Activated effector memory CD4-positive, alpha-beta T cell treated with Interleukin-2 at 50 U/mL for 16 hours (primary cell): ENCODE measurements at regions not wholly inside any gene's neighbourhood (a gene's known extent, or its start where the extent isn't known, plus 50 kb on each side); places are given as distances from the start of the nearest gene placed in this dataset.

ENCODE experiments used
- DNase-seq: peaks from one replicate; pipeline ENCODE4 v3.0.0-alpha.2; 2020

DNA sequence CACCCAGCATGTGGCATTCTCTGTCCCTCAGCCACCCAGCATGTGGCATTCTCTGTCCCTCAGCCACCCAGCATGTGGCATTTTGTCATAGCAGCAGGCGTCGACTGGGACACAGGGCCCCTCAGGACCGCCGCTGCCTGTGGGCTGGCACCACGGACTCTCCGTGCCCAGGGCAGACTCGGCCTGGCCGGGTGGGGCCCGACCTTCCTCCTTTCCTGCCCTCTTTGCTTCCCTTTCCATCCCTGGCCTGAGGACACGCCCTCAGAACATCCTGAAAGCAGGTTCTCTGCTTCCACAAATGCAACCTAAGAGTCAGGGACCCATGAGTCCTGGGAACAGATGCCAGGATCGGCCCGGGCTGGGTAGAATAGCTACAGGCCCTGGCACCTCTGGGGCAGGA is 291.4 kb upstream of the SALL3 start:
- DNase-seq: no peak

GRCh38 chr18:78688916-78689315 is 290.7 kb upstream of the SALL3 start:
- DNase-seq: no peak

GRCh38 chr18:78689606-78690005 is 290.0 kb upstream of the SALL3 start:
- DNase-seq: no peak

DNA sequence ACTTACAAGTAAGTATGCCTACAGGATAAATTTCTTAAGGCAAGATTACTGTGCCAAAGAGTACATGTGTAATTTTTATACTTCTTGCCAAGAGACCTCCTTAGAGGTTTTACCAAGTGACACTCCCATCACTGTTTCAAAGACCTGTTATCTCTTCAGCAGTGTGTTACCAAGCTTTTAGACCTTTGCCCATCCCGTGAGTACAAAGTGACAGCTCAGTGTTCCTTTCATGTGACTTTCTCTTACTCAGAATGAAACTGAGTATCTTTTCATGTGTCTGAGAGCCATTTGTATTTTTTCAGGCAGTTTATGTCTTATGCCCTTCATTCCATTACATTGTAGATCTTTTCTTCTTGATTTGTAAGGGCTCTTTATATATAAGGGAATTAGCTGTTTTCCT is 287.5 kb upstream of the SALL3 start:
- no peak for DNase-seq

DNA sequence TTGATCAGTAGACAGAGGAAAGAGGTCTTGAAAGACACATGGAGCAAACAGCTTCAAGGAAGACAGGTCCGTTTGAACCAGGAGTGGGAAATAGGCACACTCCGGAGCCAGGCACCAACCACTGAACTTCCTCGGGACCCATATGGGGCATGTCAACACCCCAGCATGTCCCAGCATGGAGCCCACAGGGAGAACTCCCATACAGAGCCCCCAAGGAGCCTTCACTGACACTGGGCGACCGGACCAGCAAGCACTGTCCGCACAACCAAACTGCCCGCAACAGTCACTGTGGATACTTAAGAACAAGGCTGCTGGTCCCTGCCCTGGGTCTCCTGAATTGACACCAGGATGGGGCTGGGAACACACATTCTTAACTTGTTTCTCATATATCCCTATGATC is 286.2 kb upstream of the SALL3 start:
- no peak for DNase-seq

- no peak for DNase-seq
Measured at GRCh38 chr18:78696698-78697435, 282.8 kb upstream of the SALL3 start.

GRCh38 chr18:78697446-78697845 is 282.2 kb upstream of the SALL3 start:
- no peak for DNase-seq

DNA sequence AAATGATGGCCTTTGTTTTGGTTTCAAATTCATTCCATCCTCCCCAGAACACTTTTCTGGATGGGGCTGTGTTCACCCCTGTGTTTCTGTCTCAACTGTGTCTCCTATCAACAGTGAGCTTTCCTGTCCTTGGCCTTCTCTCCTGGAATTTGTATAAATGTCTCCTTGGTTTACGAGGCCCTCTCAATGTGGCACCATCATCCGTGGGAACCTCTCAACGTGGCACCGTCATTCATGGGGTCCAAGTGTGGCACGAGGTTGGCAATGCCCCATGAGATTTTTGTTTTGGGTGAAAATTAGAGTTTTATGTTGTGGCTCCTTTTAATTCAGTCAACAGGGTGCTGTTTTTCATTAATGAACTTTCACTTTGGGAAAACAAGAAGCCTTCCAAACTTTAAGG is 280.7 kb upstream of the SALL3 start:
- DNase-seq: no peak

DNA sequence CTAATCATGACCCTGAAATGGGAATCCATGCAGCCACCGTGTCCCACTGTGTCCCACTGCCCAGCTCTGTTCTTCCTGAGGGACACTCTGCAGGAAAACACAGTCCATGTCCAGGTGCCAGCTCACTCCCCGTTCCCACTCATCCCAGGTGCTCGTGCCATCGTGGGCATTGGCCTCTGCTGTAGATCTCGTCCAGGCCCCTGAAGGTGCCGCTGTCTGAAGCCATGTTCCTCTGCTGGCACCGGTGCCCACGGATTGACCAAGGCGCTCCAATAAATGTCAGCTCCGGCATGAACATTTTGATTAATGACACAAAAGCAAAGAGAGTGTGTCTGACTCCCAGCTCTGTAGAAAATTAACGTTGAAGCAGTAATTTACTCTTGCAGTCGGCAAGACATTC is 280.1 kb upstream of the SALL3 start:
- DNase-seq: no peak

DNA sequence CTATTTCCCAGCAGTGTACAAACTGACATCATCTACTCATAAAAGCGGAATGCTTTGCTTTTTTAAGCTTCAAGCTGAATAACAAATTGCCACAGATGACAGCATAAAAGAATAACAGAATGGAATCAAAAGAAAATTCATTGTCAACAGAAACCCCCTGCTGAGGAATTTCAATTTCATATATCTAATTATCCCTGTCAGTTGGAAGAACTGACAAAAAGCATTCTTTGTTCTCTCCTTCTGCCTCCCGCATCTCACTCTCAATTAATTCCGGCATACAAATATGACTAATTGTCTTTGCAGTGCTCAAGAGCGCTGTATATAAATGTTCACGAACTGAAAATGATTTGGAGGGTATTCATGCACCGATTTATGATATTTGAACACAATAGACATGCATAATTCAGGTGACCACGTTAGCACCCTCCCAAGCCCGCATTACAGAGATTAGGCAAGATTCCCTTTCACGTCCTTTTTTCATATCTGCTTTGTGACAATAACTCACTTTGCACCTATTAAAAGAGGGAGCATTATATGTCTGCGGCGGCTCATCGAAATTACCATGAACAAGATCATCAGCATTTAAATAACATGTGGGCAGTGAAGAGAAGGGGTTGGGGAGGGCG is 277.7 kb upstream of the SALL3 start:
- DNase-seq: no peak

DNA sequence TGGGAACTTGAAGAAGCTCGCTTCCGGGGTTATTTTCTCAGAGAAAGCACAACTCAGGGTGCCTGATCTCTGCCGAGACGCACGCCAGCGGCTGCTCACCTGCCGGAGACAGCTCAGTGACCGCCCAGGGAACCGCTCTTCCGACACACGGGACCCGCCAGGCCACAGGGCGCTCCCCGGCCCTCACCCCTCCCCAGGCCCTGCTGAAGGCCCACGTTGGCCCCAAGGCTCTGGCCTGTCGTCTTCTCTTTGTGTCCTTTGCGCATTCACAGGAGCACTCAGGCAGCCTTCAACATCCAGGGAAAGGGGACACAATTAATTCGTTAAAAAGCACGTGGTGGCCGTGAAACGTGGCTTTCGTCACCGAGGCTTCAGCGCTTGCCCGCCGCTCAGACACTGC is 276.3 kb upstream of the SALL3 start:
- DNase-seq: no peak

DNA sequence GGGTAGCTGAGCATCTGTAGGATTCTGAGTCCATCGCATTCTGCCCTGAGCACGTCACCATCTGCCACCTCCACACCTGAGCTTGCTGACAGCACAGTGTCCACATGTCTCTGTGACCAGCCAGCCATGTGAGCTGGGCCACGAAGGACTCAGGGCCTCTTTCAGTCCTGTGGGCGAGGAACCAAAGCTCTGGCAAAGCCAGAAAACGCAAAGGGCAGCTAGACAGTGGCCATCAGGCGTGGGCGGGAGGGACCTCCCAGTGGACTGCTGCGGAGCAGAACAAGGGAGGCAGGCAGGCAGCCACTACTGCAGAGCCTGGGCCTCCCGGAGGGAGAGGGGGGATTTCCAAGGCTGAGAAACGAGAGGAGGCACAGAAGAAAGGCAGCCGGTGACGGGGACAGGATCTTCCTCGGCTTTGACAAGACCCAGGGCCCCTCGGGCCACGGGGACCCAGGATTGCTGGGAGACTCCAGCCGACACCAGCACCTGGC is 274.6 kb upstream of the SALL3 start:
- DNase-seq: no peak

DNA sequence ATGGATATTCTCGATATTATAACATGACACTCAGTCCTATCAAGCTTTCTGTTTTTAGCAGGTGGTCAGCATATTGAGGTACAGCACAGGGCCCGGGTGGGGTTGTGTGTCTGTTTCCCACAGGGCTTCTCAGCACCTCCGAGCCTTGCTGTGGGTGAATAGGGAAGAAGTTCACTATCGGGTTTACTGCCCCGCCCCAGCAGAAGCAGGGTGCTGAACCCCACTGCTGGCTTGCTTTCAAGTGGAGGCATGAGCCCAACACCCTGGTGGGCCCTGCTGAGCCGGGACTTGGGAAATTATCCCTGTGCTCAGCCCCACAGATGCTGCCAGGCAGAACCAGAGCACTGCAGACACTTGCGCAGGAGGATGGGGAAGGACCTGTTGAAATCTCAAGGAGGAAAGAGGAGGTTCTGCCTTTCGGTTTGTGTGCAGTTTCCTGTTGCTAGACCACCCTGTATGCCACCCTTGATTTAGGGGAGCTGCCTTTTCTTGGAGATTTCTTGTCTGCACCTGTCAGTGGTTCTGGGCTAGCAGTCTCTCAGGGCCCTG is 270.3 kb upstream of the SALL3 start:
- no peak for DNase-seq

GRCh38 chr18:78711316-78711715 is 268.3 kb upstream of the SALL3 start:
- no peak for DNase-seq

- DNase-seq: no peak
Measured at GRCh38 chr18:78711971-78712370, 267.6 kb upstream of the SALL3 start.

DNA sequence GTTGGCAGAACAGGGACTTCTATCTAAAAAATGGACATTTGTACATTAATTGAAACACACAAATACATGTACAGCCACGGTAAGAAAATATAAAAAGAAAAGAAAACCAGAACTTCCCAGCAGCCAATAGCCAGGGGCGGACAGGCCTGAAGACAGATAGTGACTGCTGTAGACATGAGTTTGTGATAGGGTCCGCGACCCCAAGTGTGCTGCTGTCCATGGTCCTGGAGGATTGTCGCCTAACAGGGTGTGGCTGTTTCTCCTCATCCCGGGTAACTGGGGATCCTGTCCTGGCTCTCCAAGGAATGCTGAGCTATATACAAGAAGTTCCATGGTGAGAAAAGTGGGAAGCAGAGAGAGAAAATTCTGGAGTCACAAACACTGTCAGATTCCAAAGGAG is 266.5 kb upstream of the SALL3 start:
- no peak for DNase-seq

- no peak for DNase-seq
Measured at GRCh38 chr18:78713726-78714125, 265.9 kb upstream of the SALL3 start.

- no peak for DNase-seq
Measured at GRCh38 chr18:78716022-78716421, 263.6 kb upstream of the SALL3 start.

GRCh38 chr18:78716581-78716980 is 263.0 kb upstream of the SALL3 start:
- DNase-seq: no peak

GRCh38 chr18:78717051-78717765 is 262.4 kb upstream of the SALL3 start:
- DNase-seq: no peak

GRCh38 chr18:78717766-78718150 is 261.9 kb upstream of the SALL3 start:
- no peak for DNase-seq

DNA sequence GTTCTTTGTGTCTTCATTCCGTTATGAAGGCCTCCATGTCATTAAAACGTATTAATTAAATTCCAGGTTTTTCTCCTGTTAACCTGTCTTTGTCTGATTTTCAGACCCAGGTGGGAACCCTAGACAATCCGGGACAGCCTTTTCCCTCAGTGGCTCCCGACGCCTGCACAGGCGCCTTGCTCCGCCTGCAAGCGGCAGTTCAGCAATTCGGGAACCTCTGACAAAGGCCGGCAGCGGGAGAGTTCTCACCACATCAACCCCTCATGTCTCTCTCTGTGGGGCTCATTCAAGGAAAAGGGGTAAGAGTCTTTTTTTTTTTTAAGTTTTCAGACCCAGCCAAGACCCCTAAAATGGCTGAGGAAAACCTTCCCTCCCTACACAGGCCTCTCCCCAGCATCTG is 259.8 kb upstream of the SALL3 start:
- DNase-seq: no peak

GRCh38 chr18:78720456-78721237 is 259.0 kb upstream of the SALL3 start:
- no peak for DNase-seq
